ENCODE measurements at regions not wholly inside any gene's neighbourhood (a gene's known extent, or its start where the extent isn't known, plus 50 kb on each side); places are given as distances from the start of the nearest gene placed in this dataset.

- no peak for TF ChIP-seq CTCF (IDR thresholded peaks at IDR 0.05; ENCODE audit: low read depth, low read length, poor library complexity, severe bottlenecking)
- TF ChIP-seq EZH2phosphoT487 (IDR thresholded peaks at IDR 0.05; ENCODE audit: borderline replicate concordance, low read length), result no peak
- H3K4me2 ChIP-seq (ENCODE audit: low read length), result no peak overlapping the region
- H3K27me3 ChIP-seq (ENCODE audit: control insufficient read depth, low read length), result no peaks in the 10 kb centered on the region
- no peak overlapping the region for H3K27ac ChIP-seq (ENCODE audit: low read depth, low read length)
- H3F3A ChIP-seq (ENCODE audit: control insufficient read depth, insufficient read depth), result no peaks in the 10 kb centered on the region
- H3K4me1 ChIP-seq (ENCODE audit: control insufficient read depth, low read length), result peaks cover 18% of the 10 kb centered on the region
- no peaks in the 10 kb centered on the region for H3K9me2 ChIP-seq (replicated peaks; ENCODE audit: control insufficient read depth, low read length)
- H3K36me3 ChIP-seq (ENCODE audit: control insufficient read depth, low read length), result no peaks in the 10 kb centered on the region
- no peaks in the 10 kb centered on the region for H3K79me2 ChIP-seq (ENCODE audit: control insufficient read depth, low read length)
- H3K9me3 ChIP-seq (ENCODE audit: control insufficient read depth, insufficient read depth, low read length), result no peaks in the 10 kb centered on the region; the same call in 1 of the 2 replicates
- no peaks in the 10 kb centered on the region for H4K20me1 ChIP-seq (ENCODE audit: control insufficient read depth, insufficient read depth, low read depth, low read length)
- H3K4me3 ChIP-seq (ENCODE audit: low read length), result no peak overlapping the region
Observed at GRCh38 chr5:143515829-143516228, 112.3 kb upstream of the NR3C1 start.

GRCh38 chr5:143514616-143515335 lies 111.3 kb upstream of the NR3C1 start:
- H3F3A ChIP-seq (ENCODE audit: control insufficient read depth, insufficient read depth), result no peaks in the 10 kb centered on the region
- no peak for TF ChIP-seq CTCF (IDR thresholded peaks at IDR 0.05; ENCODE audit: low read depth, low read length, poor library complexity, severe bottlenecking)
- TF ChIP-seq EZH2phosphoT487 (IDR thresholded peaks at IDR 0.05; ENCODE audit: borderline replicate concordance, low read length), result no peak
- no peaks in the 10 kb centered on the region for H4K20me1 ChIP-seq (ENCODE audit: control insufficient read depth, insufficient read depth, low read depth, low read length)
- H3K27ac ChIP-seq (ENCODE audit: low read depth, low read length), result no peak overlapping the region
- no peaks in the 10 kb centered on the region for H3K36me3 ChIP-seq (ENCODE audit: control insufficient read depth, low read length)
- peaks cover 18% of the 10 kb centered on the region for H3K4me1 ChIP-seq (ENCODE audit: control insufficient read depth, low read length)
- H3K4me2 ChIP-seq (ENCODE audit: low read length), result no peak overlapping the region
- H3K9me3 ChIP-seq (ENCODE audit: control insufficient read depth, insufficient read depth, low read length), result no peaks in the 10 kb centered on the region; the same call in 1 of the 2 replicates
- H3K9me2 ChIP-seq (replicated peaks; ENCODE audit: control insufficient read depth, low read length), result no peaks in the 10 kb centered on the region
- H3K27me3 ChIP-seq (ENCODE audit: control insufficient read depth, low read length), result no peaks in the 10 kb centered on the region
- H3K4me3 ChIP-seq (ENCODE audit: low read length), result no peak overlapping the region
- no peaks in the 10 kb centered on the region for H3K79me2 ChIP-seq (ENCODE audit: control insufficient read depth, low read length)

GRCh38 chr5:143513720-143514119 lies 110.2 kb upstream of the NR3C1 start:
- Histone ChIP-seq H3K4me2 (ENCODE audit: low read length) (no peak overlapping the region), H3K27ac (ENCODE audit: low read depth, low read length) (no peak overlapping the region), H3K4me1 (ENCODE audit: control insufficient read depth, low read length) (peaks cover 19% of the 10 kb centered on the region), H3K9me3 (ENCODE audit: control insufficient read depth, insufficient read depth, low read length) (no peaks in the 10 kb centered on the region; the same call in 1 of the 2 replicates), H3K79me2 (ENCODE audit: control insufficient read depth, low read length) (no peaks in the 10 kb centered on the region), H3K27me3 (ENCODE audit: control insufficient read depth, low read length) (no peaks in the 10 kb centered on the region), H3F3A (ENCODE audit: control insufficient read depth, insufficient read depth) (no peaks in the 10 kb centered on the region), H4K20me1 (ENCODE audit: control insufficient read depth, insufficient read depth, low read depth, low read length) (no peaks in the 10 kb centered on the region), H3K4me3 (ENCODE audit: low read length) (no peak overlapping the region), H3K36me3 (ENCODE audit: control insufficient read depth, low read length) (no peaks in the 10 kb centered on the region), H3K9me2 (replicated peaks; ENCODE audit: control insufficient read depth, low read length) (no peaks in the 10 kb centered on the region)
- TF ChIP-seq EZH2phosphoT487 (IDR thresholded peaks at IDR 0.05; ENCODE audit: borderline replicate concordance, low read length) (no peak), CTCF (IDR thresholded peaks at IDR 0.05; ENCODE audit: low read depth, low read length, poor library complexity, severe bottlenecking) (no peak)

All from DOHH2 (cell line).